ES-I3 (cell line): ENCODE measurements at regions not wholly inside any gene's neighbourhood (a gene's known extent, or its start where the extent isn't known, plus 50 kb on each side); places are given as distances from the start of the nearest gene placed in this dataset.

Experiments
- H3K36me3 ChIP-seq: 2 replicates; pipeline ENCODE4 v1.6.1; 2013; ENCODE audit warnings: mild to moderate bottlenecking, low read length, control low read depth, moderate library complexity; ENCODE audit not compliant: insufficient read depth
- H3K4me1 ChIP-seq: 2 replicates; pipeline ENCODE4 v1.6.1; 2013; ENCODE audit warnings: mild to moderate bottlenecking, control low read depth, low read length; ENCODE audit not compliant: insufficient read depth
- H3K9ac ChIP-seq: 2 replicates; pipeline ENCODE4 v1.6.1; 2013; ENCODE audit warnings: low read depth, mild to moderate bottlenecking, low read length, moderate library complexity
- H3K9me3 ChIP-seq: 2 replicates; pipeline ENCODE4 v1.6.1; 2013; ENCODE audit warnings: mild to moderate bottlenecking, low read length, moderate library complexity; ENCODE audit not compliant: control insufficient read depth, insufficient read depth

- H3K9me3 ChIP-seq: peaks cover 7% of the 10 kb centered on the region; the same call in 1 of the 2 replicates
- no peak overlapping the region for H3K9ac ChIP-seq
- no peaks in the 10 kb centered on the region for H3K36me3 ChIP-seq
- H3K4me1 ChIP-seq: no peaks in the 10 kb centered on the region
Measured at GRCh38 chr3:159934216-159934615, 54.4 kb upstream of the IL12A start.

- no peaks in the 10 kb centered on the region for H3K36me3 ChIP-seq
- H3K4me1 ChIP-seq: no peaks in the 10 kb centered on the region
- H3K9ac ChIP-seq: no peak overlapping the region
- H3K9me3 ChIP-seq: peaks cover 7% of the 10 kb centered on the region; the same call in 1 of the 2 replicates
Measured at GRCh38 chr3:159936541-159936940, 52.1 kb upstream of the IL12A start.

GRCh38 chr3:159937561-159938166 is 51.0 kb upstream of the IL12A start:
- peaks cover 7% of the 10 kb centered on the region; the same call in 1 of the 2 replicates for H3K9me3 ChIP-seq
- no peak overlapping the region for H3K9ac ChIP-seq
- no peaks in the 10 kb centered on the region for H3K36me3 ChIP-seq
- no peaks in the 10 kb centered on the region for H3K4me1 ChIP-seq

- H3K36me3 ChIP-seq: no peaks in the 10 kb centered on the region
- no peaks in the 10 kb centered on the region for H3K4me1 ChIP-seq
- H3K9ac ChIP-seq: no peak overlapping the region
- H3K9me3 ChIP-seq: 0 out of 2 replicates have a peak, but pooled peaks cover 4% of the 10 kb centered on the region
Measured at GRCh38 chr3:159938714-159939113, 49.9 kb upstream of the IL12A start.
